ENCODE measurements at regions not wholly inside any gene's neighbourhood (a gene's known extent, or its start where the extent isn't known, plus 50 kb on each side); places are given as distances from the start of the nearest gene placed in this dataset.
"Not testable (repeated sequence)": the region's sequence is repeated elsewhere in the genome, so short reads cannot be mapped to it uniquely, and the experiment has no call there.

- FAIRE-seq: no peak
- no peak for DNase-seq (ENCODE audit: low spot score)
Measured at GRCh38 chr4:122100508-122100907, 51.6 kb upstream of the BLTP1 start.

- DNase-seq (ENCODE audit: low spot score): no peak
- no peak for FAIRE-seq
Measured at GRCh38 chr4:122099896-122100295, 52.2 kb upstream of the BLTP1 start.

- FAIRE-seq: no peak
Measured at GRCh38 chr4:122091836-122092405, 60.2 kb upstream of the BLTP1 start.

DNA sequence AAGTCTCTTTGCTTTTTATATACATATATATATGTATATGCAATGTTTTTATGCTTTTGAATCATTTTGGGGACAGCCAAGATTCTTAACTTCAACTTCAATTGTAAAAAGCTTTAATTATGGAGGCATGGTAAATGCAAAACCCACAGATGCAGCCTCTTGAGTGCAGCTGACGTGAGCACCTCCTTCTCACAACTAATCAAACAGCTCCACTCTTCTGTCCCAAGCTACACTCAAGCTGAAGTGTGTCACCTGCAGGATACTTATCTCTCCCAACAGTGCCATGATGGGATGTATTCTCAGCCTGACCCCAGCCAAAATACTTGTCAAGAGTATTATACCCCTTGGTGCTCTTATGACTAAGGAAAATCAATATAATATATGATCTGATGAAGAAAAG, 60.7 kb upstream of the BLTP1 start:
- FAIRE-seq (no peak), DNase-seq (ENCODE audit: low spot score) (no peak)

More at GRCh38 chr4:122091836-122092405, 60.2 kb upstream of the BLTP1 start:
- no peak for DNase-seq (ENCODE audit: low spot score)

GRCh38 chr4:122090989-122091388, 61.1 kb upstream of the BLTP1 start:
- no peak for FAIRE-seq
- DNase-seq (ENCODE audit: low spot score): no peak

DNA sequence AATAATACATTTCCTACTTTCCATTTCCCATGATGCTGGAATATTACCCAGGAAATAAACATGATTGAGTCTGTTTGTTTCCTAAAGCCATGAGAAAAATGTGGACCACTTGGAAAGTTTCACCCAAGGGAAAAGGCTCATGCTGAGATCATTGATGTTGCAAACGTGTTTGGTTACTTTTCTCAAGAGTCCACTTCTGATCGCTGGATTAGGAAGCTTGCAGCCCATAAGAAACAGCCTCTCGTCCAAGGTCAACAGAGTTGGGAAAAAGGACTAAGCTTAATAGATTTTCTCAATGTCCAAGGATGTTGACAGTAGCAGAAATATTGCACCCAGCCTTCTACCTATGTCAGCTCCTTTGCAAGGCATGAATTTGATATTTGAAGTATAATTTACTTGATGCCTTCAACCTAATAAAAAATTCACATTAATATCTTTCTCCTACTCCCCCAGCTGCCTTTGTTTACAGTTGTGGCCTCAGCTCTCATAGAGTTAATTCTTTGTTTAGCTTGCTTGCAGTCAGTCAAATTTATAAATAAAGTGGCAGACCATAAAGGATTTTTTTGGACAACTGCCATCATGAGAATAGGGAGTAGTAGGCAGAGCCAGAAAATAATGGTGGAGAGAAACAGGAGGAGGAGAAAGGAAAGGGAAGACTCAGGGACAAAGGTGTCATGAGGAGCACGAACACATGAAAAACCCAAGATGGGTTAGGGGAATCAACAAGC, 65.6 kb upstream of the BLTP1 start:
- FAIRE-seq (no peak), DNase-seq (ENCODE audit: low spot score) (no peak)

DNA sequence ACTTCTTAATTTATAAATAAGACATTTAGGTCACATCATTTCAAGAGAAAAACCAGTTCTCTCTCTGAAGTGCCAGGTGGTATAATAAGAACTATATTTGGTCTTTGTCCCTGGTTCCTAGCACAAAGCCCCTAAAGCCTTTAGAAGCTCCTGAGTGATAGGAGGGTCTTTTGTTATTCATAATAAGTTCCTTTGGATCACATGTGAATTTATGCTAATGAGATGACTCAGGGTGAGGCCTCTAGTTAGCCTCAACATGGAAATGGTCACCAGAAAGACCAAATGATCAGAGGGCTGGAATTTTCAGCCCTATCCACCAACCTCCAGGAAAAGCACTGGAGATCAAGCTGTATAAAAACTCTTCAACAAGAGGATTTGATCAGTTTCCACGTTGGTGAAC, 68.1 kb upstream of the BLTP1 start:
- FAIRE-seq (no peak), DNase-seq (ENCODE audit: low spot score) (no peak)

DNA sequence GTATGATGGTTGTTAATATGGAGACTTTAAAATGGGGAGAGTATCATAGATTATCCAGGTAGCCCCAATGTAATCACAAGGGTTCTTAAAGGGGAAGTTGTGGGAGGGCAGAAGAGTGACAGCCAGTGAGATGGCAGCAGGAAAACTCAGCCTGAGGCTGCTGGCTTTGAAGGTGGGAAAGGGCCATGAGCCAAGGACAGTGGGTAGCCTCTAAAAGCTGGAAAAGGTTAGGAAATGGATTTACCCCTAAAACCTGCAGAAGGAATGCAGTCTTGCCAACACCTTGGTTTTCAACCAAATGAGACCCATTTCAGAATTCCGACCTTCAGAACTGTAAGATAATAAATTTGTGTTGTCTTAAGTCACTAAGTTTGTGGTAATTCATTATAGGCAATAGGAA, 68.8 kb upstream of the BLTP1 start:
- FAIRE-seq: no peak

GRCh38 chr4:122082661-122083060, 69.5 kb upstream of the BLTP1 start:
- DNase-seq (ENCODE audit: low spot score): no peak
- no peak for FAIRE-seq

More for the DNA sequence above, 68.8 kb upstream of the BLTP1 start:
- no peak for DNase-seq (ENCODE audit: low spot score)

- DNase-seq (ENCODE audit: low spot score); FAIRE-seq: not testable (repeated sequence)
Measured at GRCh38 chr4:122077653-122078052, 74.5 kb upstream of the BLTP1 start.

- FAIRE-seq; DNase-seq (ENCODE audit: low spot score): not testable (repeated sequence)
Measured at GRCh38 chr4:122076835-122077234, 75.3 kb upstream of the BLTP1 start.

DNA sequence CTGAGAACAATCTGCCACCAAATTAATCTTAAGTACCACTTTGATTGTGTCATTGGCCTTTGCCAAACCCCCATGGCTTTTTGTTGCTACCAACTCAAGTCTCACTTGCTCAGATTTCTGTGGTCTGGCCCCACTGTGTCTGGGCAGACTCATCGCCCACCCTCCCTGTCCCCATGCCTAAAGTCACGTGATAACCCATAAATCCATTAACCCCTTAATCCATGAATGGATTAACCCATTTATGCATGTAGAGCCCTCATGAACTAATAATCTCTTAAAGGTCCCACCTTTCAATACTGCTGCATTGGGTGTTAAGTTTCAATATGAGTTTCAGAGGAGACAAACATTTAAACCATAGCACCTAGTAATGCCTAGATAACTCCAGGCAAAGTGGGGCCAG, 78.5 kb upstream of the BLTP1 start:
- DNase-seq (ENCODE audit: low spot score): no peak
- FAIRE-seq: no peak

- FAIRE-seq (no peak), DNase-seq (ENCODE audit: low spot score) (no peak)
Measured at GRCh38 chr4:122065915-122066314, 86.2 kb upstream of the BLTP1 start.

DNA sequence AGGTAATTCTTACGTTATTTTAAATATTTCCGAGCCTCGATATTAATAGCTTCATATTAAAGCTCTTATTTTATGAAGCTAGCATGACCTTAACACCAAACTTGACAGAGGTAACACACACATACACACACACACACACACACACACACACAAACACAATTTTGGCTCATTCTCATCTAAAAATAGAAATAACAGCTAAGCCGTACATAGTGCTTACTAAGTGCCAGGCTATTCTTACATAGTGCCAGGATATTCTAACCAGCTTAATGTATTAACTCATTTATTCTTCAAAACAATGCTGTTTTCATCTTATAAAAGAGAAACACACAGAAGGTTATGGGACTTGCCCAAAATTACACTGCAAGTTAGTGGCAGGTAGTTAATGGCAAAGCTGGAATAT, 87.0 kb upstream of the BLTP1 start:
- no peak for DNase-seq (ENCODE audit: low spot score)
- no peak for FAIRE-seq

GRCh38 chr4:122053186-122053585, 98.9 kb upstream of the BLTP1 start:
- no peak for DNase-seq (ENCODE audit: low spot score)
- FAIRE-seq: no peak

GRCh38 chr4:122052677-122053076, 99.5 kb upstream of the BLTP1 start:
- DNase-seq (ENCODE audit: low spot score) (no peak), FAIRE-seq (no peak)

GRCh38 chr4:122050841-122051240, 99.0 kb upstream of the TRPC3 start:
- no peak for FAIRE-seq
- no peak for DNase-seq (ENCODE audit: low spot score)

GRCh38 chr4:122047456-122048425, 95.9 kb upstream of the TRPC3 start:
- DNase-seq (ENCODE audit: low spot score) (no peak), FAIRE-seq (no peak)

DNA sequence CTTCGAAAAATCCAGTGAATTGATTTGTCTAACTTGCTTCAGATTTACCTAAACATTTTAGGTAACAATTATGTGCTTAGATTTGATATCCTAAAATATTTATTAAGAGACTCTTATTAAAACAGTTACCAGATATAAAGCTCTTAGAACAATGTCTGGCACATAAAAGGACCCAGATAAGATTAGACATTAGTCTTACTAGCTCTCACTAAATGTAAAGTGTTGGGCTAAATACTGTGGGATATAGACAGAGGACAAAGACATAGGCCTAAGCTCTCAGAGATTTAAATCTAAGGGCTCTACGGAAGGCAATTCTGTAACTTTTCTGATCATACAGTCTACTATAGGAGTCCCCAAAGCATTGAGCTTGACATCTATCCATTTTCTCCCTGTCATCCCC, 94.4 kb upstream of the TRPC3 start:
- DNase-seq (ENCODE audit: low spot score) (no peak), FAIRE-seq (no peak)

- peak; percentile 88 for DNase-seq (ENCODE audit: low spot score)
- peak; percentile 94 for FAIRE-seq
Measured at GRCh38 chr4:122045533-122045932, 93.7 kb upstream of the TRPC3 start.

DNA sequence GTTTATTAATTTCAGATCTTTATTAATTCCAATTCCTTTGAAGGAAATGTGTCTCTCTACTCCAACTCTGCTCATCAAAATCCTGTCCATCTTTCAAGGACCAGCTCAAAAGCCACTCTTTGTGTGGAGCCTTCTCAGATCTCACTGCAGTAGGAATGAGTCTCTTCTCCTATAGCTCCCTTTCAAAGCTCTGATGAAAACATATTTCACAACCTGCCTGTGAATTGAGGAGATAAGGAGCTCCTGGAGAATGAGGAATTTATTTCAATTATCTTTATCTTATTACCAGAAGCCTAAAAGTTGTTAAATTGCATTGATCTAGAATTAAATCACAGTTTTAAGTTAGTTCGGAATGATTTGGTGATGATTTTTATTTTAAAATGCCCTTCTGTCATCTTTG, 92.6 kb upstream of the TRPC3 start:
- DNase-seq (ENCODE audit: low spot score) (no peak), FAIRE-seq (no peak)

- DNase-seq (ENCODE audit: low spot score) (no peak), FAIRE-seq (no peak)
Measured at GRCh38 chr4:122041312-122041711, 89.5 kb upstream of the TRPC3 start.

Data from RCC 7860 (cell line).